OCI-M2 (cell line): ENCODE measurements at regions not wholly inside any gene's neighbourhood (a gene's known extent, or its start where the extent isn't known, plus 50 kb on each side); places are given as distances from the start of the nearest gene placed in this dataset.
"Not testable (repeated sequence)": the region's sequence is repeated elsewhere in the genome, so short reads cannot be mapped to it uniquely, and the experiment has no call there.

ENCODE experiments used
- DNase-seq: peaks from one replicate; lab custom pipeline; 2025; ENCODE audit not compliant: unreplicated experiment; lab: John Stamatoyannopoulos, UW

GRCh38 chr18:67455890-67456501 is 60.5 kb downstream of the DSEL start:
- no peak for DNase-seq

DNA sequence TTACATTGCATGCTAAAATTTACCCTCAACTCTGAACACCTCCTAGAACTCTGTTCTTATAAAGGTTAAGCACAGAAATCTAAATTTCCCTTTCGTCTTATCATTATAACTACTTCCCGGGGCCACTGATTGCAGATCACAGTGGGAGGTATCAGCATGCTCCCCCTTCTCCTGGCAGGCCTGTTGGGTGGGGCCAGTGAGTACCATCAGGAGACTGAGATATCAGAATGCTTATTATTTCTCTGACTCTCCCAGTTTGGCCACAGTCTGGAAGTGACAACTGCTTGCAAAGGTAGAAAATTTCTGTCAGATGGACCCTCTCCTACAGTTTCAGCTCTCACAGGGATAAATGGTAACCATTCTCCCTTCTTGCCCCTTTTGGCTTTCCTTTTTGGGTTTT is 62.6 kb downstream of the DSEL start:
- DNase-seq: no peak

GRCh38 chr18:67451960-67452359 is 64.6 kb downstream of the DSEL start:
- no peak for DNase-seq

DNA sequence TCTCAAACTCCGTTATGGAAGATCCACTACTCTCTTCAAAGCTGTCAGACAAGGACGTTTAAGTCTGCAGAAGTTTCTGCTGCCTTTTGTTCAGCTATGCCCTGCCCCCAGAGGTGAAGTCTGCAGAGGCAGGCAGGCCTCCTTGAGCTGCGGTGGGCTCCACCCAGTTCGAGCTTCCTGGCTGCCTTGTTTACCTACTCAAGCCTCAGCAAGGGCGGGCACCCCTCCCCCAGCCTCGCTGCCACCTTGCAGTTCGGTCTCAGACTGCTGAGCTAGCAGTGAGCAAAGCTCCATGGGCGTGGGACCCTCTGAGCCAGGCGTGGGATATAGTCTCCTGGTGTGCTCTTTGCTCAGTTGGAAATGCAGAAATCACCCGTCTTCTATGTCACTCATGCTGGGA is 65.4 kb downstream of the DSEL start:
- not testable (repeated sequence) for DNase-seq

- no peak for DNase-seq
Measured at GRCh38 chr18:67433971-67434370, 82.5 kb downstream of the DSEL start.

GRCh38 chr18:67432806-67433205 is 83.7 kb downstream of the DSEL start:
- DNase-seq: no peak

GRCh38 chr18:67428805-67429204 is 87.7 kb downstream of the DSEL start:
- DNase-seq: no peak

- no peak for DNase-seq
Measured at GRCh38 chr18:67428158-67428557, 88.4 kb downstream of the DSEL start.

- no peak for DNase-seq
Measured at GRCh38 chr18:67426486-67426885, 90.0 kb downstream of the DSEL start.

- no peak for DNase-seq
Measured at GRCh38 chr18:67425672-67426071, 90.8 kb downstream of the DSEL start.

DNA sequence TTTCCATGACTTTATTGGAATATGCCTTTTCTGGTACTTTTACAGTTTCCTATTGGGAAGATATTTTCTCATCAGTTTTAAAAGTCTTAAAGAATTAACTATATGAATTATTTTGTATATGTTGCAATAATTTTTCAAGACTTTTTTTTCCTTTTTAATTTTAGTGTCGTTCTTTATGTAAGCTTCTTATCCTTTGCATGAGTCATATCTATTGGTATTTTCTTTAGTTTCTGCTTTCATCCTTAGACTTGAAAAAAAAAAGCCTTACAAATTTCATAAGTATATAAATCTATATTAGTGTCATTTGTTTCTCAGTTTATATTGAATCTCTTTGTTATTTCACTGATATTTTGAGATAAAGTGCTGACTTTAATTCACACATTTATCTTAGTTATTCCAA is 94.9 kb downstream of the DSEL start:
- DNase-seq: no peak

DNA sequence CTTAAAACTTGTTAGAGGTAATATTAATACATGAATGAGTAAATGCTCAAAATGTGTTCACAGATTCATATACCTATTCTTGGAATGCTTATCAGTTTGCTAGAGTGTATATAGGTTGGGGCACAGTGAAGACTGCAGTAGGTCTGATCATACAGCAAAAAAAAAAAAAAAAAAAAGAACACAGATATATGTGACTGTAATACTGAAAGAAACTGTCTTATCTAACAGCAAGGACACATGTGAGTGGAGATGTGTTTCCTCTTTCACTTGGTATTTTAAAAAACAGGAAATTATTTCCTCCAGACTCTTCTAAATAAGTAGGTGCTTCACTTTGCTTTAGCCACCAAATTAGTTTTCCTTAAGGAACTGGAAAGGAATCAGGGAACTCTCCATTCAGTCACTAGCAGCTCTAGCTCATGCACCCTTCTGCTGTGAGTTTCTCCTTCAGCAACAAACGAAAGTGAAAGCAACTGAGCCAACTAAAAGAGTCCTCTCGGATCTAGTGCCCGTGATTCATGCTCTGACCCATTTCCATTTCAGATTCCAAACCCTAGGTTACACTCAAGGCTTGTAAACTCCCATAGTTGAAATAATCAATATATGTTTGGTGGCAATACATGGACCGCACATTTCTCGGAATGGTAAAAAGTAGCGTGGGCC is 98.5 kb downstream of the DSEL start:
- DNase-seq: no peak

DNA sequence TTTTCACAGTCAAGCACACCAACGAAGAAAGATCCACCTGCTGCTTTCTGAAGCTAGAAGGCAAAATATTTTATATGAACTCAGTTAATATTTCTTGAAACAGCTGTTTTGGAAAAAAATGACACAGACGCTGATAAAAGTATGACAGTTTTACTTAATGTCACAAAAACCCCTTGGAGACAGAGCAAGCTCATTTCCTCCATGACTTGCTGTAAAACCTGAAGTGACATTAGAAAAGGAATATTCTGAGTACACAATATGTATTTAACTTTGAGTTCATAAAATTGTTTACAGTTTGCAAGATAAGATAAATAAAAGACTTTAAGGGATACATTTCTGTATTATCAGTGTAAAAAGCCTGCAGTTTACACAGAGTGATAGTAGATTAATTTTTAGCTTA is 105.4 kb downstream of the DSEL start:
- DNase-seq: no peak

GRCh38 chr18:67410075-67411070 is 106.1 kb downstream of the DSEL start:
- DNase-seq: no peak

DNA sequence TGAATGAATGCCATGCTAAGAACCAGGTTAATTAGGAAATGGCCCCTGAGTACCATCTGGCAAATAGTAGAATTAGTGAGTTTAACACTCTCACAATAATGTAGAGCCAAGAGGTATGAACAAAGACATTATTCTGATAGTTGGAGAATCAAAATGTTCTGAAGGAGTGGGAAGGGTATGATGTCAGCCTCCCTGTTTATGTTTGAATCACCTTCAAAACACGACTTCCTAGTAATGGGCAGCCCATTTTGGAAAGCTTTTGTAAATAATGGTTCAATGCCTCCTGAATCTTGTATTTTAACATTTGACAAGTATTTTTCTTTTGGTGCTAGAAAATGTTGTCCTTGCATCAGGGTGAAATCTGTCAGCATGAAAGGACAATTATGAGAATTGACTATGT is 108.3 kb downstream of the DSEL start:
- DNase-seq: no peak

DNA sequence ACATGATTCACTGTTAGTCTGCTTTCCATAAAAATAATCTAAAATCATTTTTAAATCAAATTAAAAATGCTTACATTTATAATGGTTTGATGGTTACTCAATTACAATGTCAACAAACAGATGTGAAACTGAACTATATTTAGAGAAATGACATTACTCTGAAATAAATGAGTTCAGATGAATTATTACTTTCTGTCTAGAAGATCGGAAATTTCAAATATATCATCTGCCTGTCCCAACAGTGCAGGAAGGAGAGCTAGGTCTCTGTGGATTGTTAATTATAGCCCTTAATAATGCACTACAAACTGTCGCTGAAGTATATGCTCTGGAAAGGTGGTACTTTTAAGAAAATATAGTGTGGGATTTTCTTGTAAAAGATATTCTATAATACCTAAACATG is 109.8 kb downstream of the DSEL start:
- no peak for DNase-seq

- DNase-seq: no peak
Measured at GRCh38 chr18:67402543-67402942, 114.0 kb downstream of the DSEL start.

GRCh38 chr18:67400502-67401117 is 115.9 kb downstream of the DSEL start:
- no peak for DNase-seq

DNA sequence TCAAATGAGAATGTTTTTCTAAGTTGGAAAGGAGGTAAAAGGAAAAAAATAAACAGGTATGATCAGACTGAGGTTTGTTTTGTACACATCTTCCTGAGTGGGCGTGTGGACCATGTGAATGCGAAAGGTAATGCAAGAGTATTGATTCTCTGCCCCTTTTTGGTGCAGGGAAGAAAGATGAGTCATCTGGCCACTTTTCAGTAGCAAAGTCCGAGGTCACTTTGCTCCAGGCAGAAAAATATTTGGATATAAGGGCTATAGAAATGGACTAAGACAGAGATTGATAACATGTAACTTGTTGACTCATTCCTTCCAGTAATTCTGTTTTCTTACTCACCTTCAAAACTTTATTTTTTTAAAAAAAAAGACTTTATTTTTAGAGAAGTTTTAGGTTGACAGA is 130.5 kb downstream of the DSEL start:
- no peak for DNase-seq

- no peak for DNase-seq
Measured at GRCh38 chr18:67385455-67385854, 131.1 kb downstream of the DSEL start.

DNA sequence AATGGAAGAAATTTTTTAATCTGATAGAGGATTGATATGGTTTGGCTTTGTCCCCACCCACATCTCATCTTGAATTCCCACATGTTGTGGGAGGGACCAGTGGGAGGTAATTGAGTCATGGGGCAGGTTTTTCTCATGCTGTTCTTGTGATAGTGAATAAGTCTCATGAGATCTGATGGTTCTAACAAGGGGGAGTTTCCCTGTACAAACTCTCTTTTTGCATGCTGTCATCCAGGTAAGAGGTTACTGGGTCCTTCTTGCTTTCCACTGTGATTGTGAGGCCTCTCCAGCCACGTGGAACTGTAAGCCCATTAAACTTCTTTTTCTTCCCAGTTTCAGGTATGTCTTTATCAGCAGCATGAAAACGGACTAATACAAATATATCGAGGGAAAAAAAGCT is 132.5 kb downstream of the DSEL start:
- DNase-seq: not testable (repeated sequence)
